HAP-1 (cell line): ENCODE measurements at regions not wholly inside any gene's neighbourhood (a gene's known extent, or its start where the extent isn't known, plus 50 kb on each side); places are given as distances from the start of the nearest gene placed in this dataset.
"Not testable (repeated sequence)": the region's sequence is repeated elsewhere in the genome, so short reads cannot be mapped to it uniquely, and the experiment has no call there.

Source experiments
- DNase-seq, 2 experiments: peaks; one replicate each; pipeline ENCODE4 v3.0.0-alpha.2; 2016 to 2020; ENCODE audit warnings: low spot score in 2 of 2
- H3K27me3 ChIP-seq: fragments of 250-450 bp; sonication (Bioruptor Pico); 2 replicates; pipeline ENCODE4 v1.5.1; 2020; ENCODE audit warnings: low read depth, mild to moderate bottlenecking, moderate library complexity
- H3K36me3 ChIP-seq: fragments of 250-450 bp; sonication (Bioruptor Pico); replicated peaks from 2 replicates; pipeline ENCODE4 v1.5.1; 2020; ENCODE audit warnings: mild to moderate bottlenecking
- H3K4me1 ChIP-seq: fragments of 250-450 bp; sonication (Bioruptor Pico); 2 replicates; pipeline ENCODE4 v1.5.1; 2020; ENCODE audit warnings: mild to moderate bottlenecking
- H3K4me3 ChIP-seq: fragments of 250-450 bp; sonication (Bioruptor Pico); 2 replicates; pipeline ENCODE4 v1.5.1; 2020; ENCODE audit warnings: mild to moderate bottlenecking, moderate library complexity
- H3K9me3 ChIP-seq: fragments of 250-450 bp; sonication (Bioruptor Pico); 2 replicates; pipeline ENCODE4 v1.5.1; 2020; ENCODE audit warnings: mild to moderate bottlenecking, moderate library complexity
- in situ Hi-C: fragments of 300-500 bp; cut with MboI; formaldehyde crosslinking; loops from 3 replicates; pipeline ENCODE4 v1.14.3; 2020; ENCODE audit warnings: low sequenced_read_pairs, inconsistent platforms, mixed read lengths

- Histone ChIP-seq H3K36me3 (no peaks in the 10 kb centered on the region), H3K4me1 (no peaks in the 10 kb centered on the region), H3K4me3 (no peak overlapping the region), H3K27me3 (no peaks in the 10 kb centered on the region), H3K9me3 (no peaks in the 10 kb centered on the region; the same call in 1 of the 2 replicates)
- in situ Hi-C loops: no loop called here
- no peak for DNase-seq
Observed at GRCh38 chr20:54920491-54920890, 445.1 kb downstream of the DOK5 start.

GRCh38 chr20:54918993-54919392, 443.6 kb downstream of the DOK5 start:
- H3K4me1 ChIP-seq, DNase-seq, H3K36me3 ChIP-seq, H3K4me3 ChIP-seq, H3K27me3 ChIP-seq, in situ Hi-C loops, H3K9me3 ChIP-seq: not testable (repeated sequence)

GRCh38 chr20:54914995-54915394, 439.6 kb downstream of the DOK5 start:
- Histone ChIP-seq H3K4me3 (no peak overlapping the region), H3K27me3 (no peaks in the 10 kb centered on the region), H3K36me3 (no peaks in the 10 kb centered on the region), H3K4me1 (no peaks in the 10 kb centered on the region), H3K9me3 (no peaks in the 10 kb centered on the region; the same call in none of the 2 replicates)
- DNase-seq: no peak
- in situ Hi-C loops: no loop called here

- DNase-seq: no peak
- H3K36me3 ChIP-seq: no peaks in the 10 kb centered on the region
- H3K4me3 ChIP-seq: no peak overlapping the region
- no peaks in the 10 kb centered on the region for H3K27me3 ChIP-seq
- no peaks in the 10 kb centered on the region for H3K4me1 ChIP-seq
- in situ Hi-C loops: no loop called here
- H3K9me3 ChIP-seq: no peaks in the 10 kb centered on the region; the same call in 1 of the 2 replicates
Observed at GRCh38 chr20:54909702-54910101, 434.3 kb downstream of the DOK5 start.

DNA sequence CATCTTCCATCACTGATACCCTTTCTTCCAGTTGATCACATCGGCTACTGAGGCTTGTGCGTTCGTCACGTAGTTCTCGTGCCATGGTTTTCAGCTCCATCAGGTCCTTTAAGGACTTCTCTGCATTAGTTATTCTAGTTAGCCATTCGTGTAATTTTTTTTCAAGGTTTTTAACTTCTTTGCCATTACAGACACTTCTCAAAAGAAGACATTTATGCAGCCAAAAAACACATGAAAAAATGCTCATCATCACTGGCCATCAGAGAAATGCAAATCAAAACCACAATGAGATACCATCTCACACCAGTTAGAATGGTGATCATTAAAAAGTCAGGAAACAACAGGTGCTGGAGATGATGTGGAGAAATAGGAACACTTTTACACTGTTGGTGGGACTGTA, 430.7 kb downstream of the DOK5 start:
- H3K4me3 ChIP-seq, H3K36me3 ChIP-seq, in situ Hi-C loops, DNase-seq, H3K27me3 ChIP-seq, H3K9me3 ChIP-seq, H3K4me1 ChIP-seq: not testable (repeated sequence)

GRCh38 chr20:54897787-54898186, 422.4 kb downstream of the DOK5 start:
- in situ Hi-C loops: no loop called here
- Histone ChIP-seq H3K4me1 (no peaks in the 10 kb centered on the region), H3K27me3 (no peaks in the 10 kb centered on the region), H3K9me3 (no peaks in the 10 kb centered on the region; the same call in 1 of the 2 replicates), H3K4me3 (no peak overlapping the region), H3K36me3 (no peaks in the 10 kb centered on the region)
- no peak for DNase-seq

DNA sequence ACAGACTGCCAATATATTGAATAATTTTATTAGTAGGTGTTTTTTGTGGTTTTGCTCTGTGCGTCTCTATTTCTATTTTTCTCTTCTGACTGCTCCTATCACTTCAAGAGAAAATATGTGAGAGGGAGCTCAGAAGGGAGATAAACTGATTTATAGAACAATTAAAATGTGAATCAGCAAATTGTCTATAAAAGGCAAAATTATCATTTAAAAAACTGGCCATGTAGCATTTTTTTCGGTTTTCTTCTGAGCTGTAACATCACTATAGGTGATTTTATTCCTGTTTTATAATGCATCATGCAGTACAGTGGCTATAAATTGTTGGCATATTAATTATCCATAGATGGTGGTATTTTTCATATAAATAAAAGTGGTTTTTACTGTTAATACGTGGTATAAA, 416.5 kb downstream of the DOK5 start:
- in situ Hi-C loops: no loop called here
- DNase-seq: no peak
- Histone ChIP-seq H3K36me3 (no peaks in the 10 kb centered on the region), H3K9me3 (no peaks in the 10 kb centered on the region), H3K4me3 (no peak overlapping the region), H3K27me3 (no peaks in the 10 kb centered on the region), H3K4me1 (no peaks in the 10 kb centered on the region)

- Histone ChIP-seq H3K36me3 (no peaks in the 10 kb centered on the region), H3K4me3 (no peak overlapping the region), H3K27me3 (no peaks in the 10 kb centered on the region), H3K4me1 (no peaks in the 10 kb centered on the region), H3K9me3 (no peaks in the 10 kb centered on the region; the same call in 1 of the 2 replicates)
- in situ Hi-C loops: no loop called here
- no peak for DNase-seq
Observed at GRCh38 chr20:54879393-54879792, 404.0 kb downstream of the DOK5 start.

DNA sequence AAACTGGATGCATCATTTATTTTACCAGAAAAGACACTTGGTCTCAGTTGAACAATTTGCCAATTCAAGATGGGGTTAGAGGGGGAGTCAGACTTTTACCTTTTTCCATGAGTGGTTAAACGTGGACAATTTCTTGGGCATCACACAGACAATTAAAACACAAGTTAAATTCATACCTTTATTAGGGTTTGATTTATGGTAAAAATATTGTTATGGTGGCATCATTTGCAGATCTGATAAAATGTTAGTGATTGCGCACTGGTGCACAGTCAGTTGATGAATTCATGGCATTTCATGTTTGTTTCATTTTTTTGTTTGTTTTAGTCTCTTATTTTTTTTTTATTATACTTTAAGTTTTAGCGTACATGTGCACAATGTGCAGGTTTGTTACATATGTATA, 399.9 kb downstream of the DOK5 start:
- DNase-seq: no peak
- Histone ChIP-seq H3K4me3 (no peak overlapping the region), H3K9me3 (no peaks in the 10 kb centered on the region; the same call in 1 of the 2 replicates), H3K36me3 (no peaks in the 10 kb centered on the region), H3K27me3 (no peaks in the 10 kb centered on the region), H3K4me1 (no peaks in the 10 kb centered on the region)
- in situ Hi-C loops: no loop called here

DNA sequence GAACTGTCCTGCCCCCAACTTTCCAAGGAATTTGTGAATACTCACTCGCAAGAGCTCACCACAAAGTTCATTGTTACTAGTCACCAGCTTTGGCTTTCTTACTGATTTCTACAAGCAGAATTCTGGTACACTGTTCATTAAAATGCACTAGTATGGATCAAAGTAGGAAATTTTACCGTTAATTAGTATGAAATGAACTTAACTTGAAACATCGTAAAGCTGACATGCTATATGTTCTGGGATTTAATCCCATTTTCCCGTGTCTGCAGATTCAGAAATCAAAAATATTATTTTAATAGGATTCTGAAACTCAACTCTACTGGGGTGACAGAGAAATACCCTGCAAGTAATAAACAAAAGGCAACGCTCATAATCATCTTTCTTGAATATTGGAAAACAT, 399.3 kb downstream of the DOK5 start:
- DNase-seq: no peak
- Histone ChIP-seq H3K4me1 (no peaks in the 10 kb centered on the region), H3K27me3 (no peaks in the 10 kb centered on the region), H3K4me3 (no peak overlapping the region), H3K9me3 (no peaks in the 10 kb centered on the region), H3K36me3 (no peaks in the 10 kb centered on the region)
- in situ Hi-C loops: no loop called here

GRCh38 chr20:54872440-54872839, 397.0 kb downstream of the DOK5 start:
- in situ Hi-C loops: no loop called here
- no peaks in the 10 kb centered on the region for H3K9me3 ChIP-seq
- H3K27me3 ChIP-seq: no peaks in the 10 kb centered on the region
- H3K36me3 ChIP-seq: no peaks in the 10 kb centered on the region
- no peak overlapping the region for H3K4me3 ChIP-seq
- H3K4me1 ChIP-seq: no peaks in the 10 kb centered on the region
- DNase-seq: no peak

DNA sequence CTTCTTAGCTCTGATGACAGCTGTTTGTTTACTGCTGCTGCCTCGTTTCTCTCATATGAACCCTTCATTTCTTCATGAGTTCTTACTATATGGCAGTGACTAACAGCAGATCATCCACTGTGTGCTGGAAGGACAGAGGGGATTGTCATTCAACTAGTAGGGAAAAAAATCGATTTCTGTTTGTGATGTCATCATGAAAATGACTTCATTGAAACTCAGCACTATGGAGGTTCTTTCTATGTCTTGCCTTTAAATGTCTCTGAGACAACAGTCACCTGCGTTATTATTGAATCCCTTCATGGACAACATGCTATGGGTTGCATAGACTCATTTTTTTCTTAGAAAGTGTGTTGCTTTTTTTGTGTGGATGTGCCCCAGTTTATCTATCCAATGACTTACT, 394.4 kb downstream of the DOK5 start:
- no peaks in the 10 kb centered on the region for H3K36me3 ChIP-seq
- H3K4me3 ChIP-seq: no peak overlapping the region
- in situ Hi-C loops: no loop called here
- H3K9me3 ChIP-seq: no peaks in the 10 kb centered on the region
- no peaks in the 10 kb centered on the region for H3K27me3 ChIP-seq
- no peaks in the 10 kb centered on the region for H3K4me1 ChIP-seq
- no peak for DNase-seq

DNA sequence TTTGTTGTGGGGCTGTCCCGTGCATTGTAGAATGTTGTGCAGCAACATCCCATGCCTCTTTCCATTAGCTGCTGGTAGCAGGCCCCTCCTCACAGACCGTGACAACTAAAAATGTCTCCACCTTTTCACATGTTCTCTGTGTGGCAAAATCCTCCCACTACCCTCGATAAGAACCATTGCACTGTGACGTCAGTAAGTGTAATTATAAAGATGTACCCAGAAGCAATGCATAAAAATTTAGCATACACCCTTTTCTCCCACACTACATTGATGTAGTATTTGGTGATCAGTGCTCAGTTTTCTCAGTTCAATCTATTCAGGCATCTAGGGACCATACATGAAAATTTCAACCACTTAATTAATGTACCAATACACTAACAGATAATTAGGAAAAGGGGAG, 389.9 kb downstream of the DOK5 start:
- Histone ChIP-seq H3K4me3 (no peak overlapping the region), H3K4me1 (no peaks in the 10 kb centered on the region), H3K36me3 (no peaks in the 10 kb centered on the region), H3K27me3 (no peaks in the 10 kb centered on the region), H3K9me3 (no peaks in the 10 kb centered on the region)
- in situ Hi-C loops: no loop called here
- DNase-seq: no peak

GRCh38 chr20:54860716-54861115, 385.3 kb downstream of the DOK5 start:
- in situ Hi-C loops: no loop called here
- Histone ChIP-seq H3K4me1 (no peaks in the 10 kb centered on the region), H3K27me3 (no peaks in the 10 kb centered on the region), H3K9me3 (no peaks in the 10 kb centered on the region), H3K4me3 (no peak overlapping the region), H3K36me3 (no peaks in the 10 kb centered on the region)
- no peak for DNase-seq

DNA sequence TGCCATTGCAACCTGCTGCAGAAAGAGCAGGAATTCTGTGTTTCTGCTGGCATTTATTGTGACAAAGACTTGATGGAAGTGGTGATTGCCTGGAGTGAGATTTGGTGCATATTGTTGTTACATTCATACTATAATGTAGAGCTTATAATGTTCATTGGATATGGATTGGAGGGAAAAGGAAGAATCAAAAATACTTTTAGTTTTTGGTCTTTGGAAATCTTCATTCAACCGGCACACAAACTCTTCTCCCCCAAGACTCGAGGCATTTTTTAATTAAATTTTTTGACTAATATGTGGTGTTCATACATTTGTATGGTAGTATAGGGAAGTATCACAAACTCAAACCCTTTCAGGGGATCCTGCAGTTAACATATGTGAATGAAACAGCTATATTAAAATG, 380.8 kb downstream of the DOK5 start:
- no peaks in the 10 kb centered on the region for H3K4me1 ChIP-seq
- H3K36me3 ChIP-seq: no peaks in the 10 kb centered on the region
- H3K9me3 ChIP-seq: no peaks in the 10 kb centered on the region
- in situ Hi-C loops: no loop called here
- no peak overlapping the region for H3K4me3 ChIP-seq
- DNase-seq: no peak
- no peaks in the 10 kb centered on the region for H3K27me3 ChIP-seq
